Fibroblast of lung (primary cell): ENCODE measurements at regions not wholly inside any gene's neighbourhood (a gene's known extent, or its start where the extent isn't known, plus 50 kb on each side); places are given as distances from the start of the nearest gene placed in this dataset.

Experiments used
- DNase-seq, 2 donors: peaks; one replicate each; pipeline versions ENCODE4 v3.0.0 to v3.0.0-alpha.2; 2010; ENCODE audit warnings: low read depth in 2 of 2
- H2AFZ ChIP-seq: 2 replicates; pipeline ENCODE4 v1.5.1; 2012; ENCODE audit warnings: low read length, control low read depth, inconsistent platforms
- H3K27ac ChIP-seq: 2 replicates; pipeline ENCODE4 v1.5.1; 2011; ENCODE audit warnings: low read length, control low read depth; ENCODE audit not compliant: insufficient read depth
- H3K27me3 ChIP-seq: 2 replicates; pipeline ENCODE4 v1.5.1; 2011; ENCODE audit warnings: mild to moderate bottlenecking, low read length; ENCODE audit not compliant: control insufficient read depth, insufficient read depth
- H3K36me3 ChIP-seq: 2 replicates; pipeline ENCODE4 v1.5.1; 2011; ENCODE audit warnings: low read length; ENCODE audit not compliant: control insufficient read depth, insufficient read depth
- H3K4me1 ChIP-seq: 2 replicates; pipeline ENCODE4 v1.5.1; 2011; ENCODE audit warnings: low read length; ENCODE audit not compliant: control insufficient read depth, insufficient read depth; ENCODE audit errors: extremely low read depth
- H3K4me2 ChIP-seq: 2 replicates; pipeline ENCODE4 v1.5.1; 2011; ENCODE audit warnings: low read length, control low read depth; ENCODE audit not compliant: insufficient read depth; ENCODE audit errors: extremely low read depth
- H3K4me3 ChIP-seq, 4 experiments: fragments of 200-600 bp in 1 of 4; sonication (generic) in 1 of 4; replicated peaks in 1 of 4; 2 replicates each; pipeline ENCODE4 v1.5.1; 2011 to 2016; ENCODE audit warnings: low read length in 4 of 4, low read depth in 3 of 4, mild to moderate bottlenecking in 3 of 4, control low read depth in 2 of 4, inconsistent platforms in 1 of 4, mixed read lengths in 1 of 4; ENCODE audit not compliant: insufficient read depth in 1 of 4; ENCODE audit errors: control extremely low read depth in 1 of 4
- H3K79me2 ChIP-seq: 2 replicates; pipeline ENCODE4 v1.5.1; 2012; ENCODE audit warnings: mild to moderate bottlenecking, low read length, inconsistent platforms; ENCODE audit not compliant: control insufficient read depth, insufficient read depth
- H3K9ac ChIP-seq: 2 replicates; pipeline ENCODE4 v1.5.1; 2011; ENCODE audit warnings: mild to moderate bottlenecking, low read length, control low read depth; ENCODE audit not compliant: insufficient read depth
- H3K9me3 ChIP-seq: 2 replicates; pipeline ENCODE4 v1.5.1; 2012; ENCODE audit warnings: low read depth, low read length; ENCODE audit not compliant: control insufficient read depth, insufficient read depth
- H4K20me1 ChIP-seq: 2 replicates; pipeline ENCODE4 v1.5.1; 2011; ENCODE audit warnings: low read length; ENCODE audit not compliant: control insufficient read depth, insufficient read depth; ENCODE audit errors: extremely low read depth
- CTCF ChIP-seq, 2 donors: IDR thresholded peaks in 1 of 2; conservative IDR thresholded peaks in 1 of 2; 1 replicate in 1 of 2; 2 replicates in 1 of 2; pipeline ENCODE4 v1.5.1; 2011 to 2012; ENCODE audit warnings: low read length in 2 of 2, control low read depth in 1 of 2, inconsistent platforms in 1 of 2, low read depth in 1 of 2, mild to moderate bottlenecking in 1 of 2
- EZH2 ChIP-seq: IDR thresholded peaks from 2 replicates; pipeline ENCODE4 v1.5.1; 2012; ENCODE audit warnings: low read length, control low read depth, mild to moderate bottlenecking; ENCODE audit errors: missing control alignments

GRCh38 chr20:37602634-37603033 is 75.0 kb upstream of the BLCAP start:
- Histone ChIP-seq H3K4me2 (no peak overlapping the region), H3K36me3 (no peaks in the 10 kb centered on the region), H3K9ac (no peak overlapping the region), H3K27me3 (peaks cover 15% of the 10 kb centered on the region), H4K20me1 (peaks cover 1% of the 10 kb centered on the region), H3K9me3 (no peaks in the 10 kb centered on the region), H2AFZ (no peak overlapping the region), H3K79me2 (no peaks in the 10 kb centered on the region), H3K4me3 (no peak overlapping the region), H3K4me1 (no peaks in the 10 kb centered on the region), H3K27ac (no peak overlapping the region)
- DNase-seq: no peak
- TF ChIP-seq CTCF (conservative IDR thresholded peaks at IDR 0.05 in 1 of 2, IDR thresholded peaks at IDR 0.05 in 1 of 2; ENCODE audit: low read depth in 1 of 2, low read length in 2 of 2) (no peak), EZH2 (no peak)

GRCh38 chr20:37600486-37600885 is 72.8 kb upstream of the BLCAP start:
- H4K20me1 ChIP-seq: peaks cover 1% of the 10 kb centered on the region
- no peak for TF ChIP-seq EZH2
- no peak for TF ChIP-seq CTCF (conservative IDR thresholded peaks at IDR 0.05 in 1 of 2, IDR thresholded peaks at IDR 0.05 in 1 of 2; ENCODE audit: low read depth in 1 of 2, low read length in 2 of 2)
- H3K4me3 ChIP-seq: no peak overlapping the region
- no peaks in the 10 kb centered on the region for H3K79me2 ChIP-seq
- no peaks in the 10 kb centered on the region for H3K36me3 ChIP-seq
- H3K4me1 ChIP-seq: no peaks in the 10 kb centered on the region
- no peaks in the 10 kb centered on the region for H3K9me3 ChIP-seq
- H3K4me2 ChIP-seq: no peak overlapping the region
- DNase-seq: no peak
- H3K9ac ChIP-seq: no peak overlapping the region
- no peak overlapping the region for H2AFZ ChIP-seq
- H3K27me3 ChIP-seq: peaks cover 18% of the 10 kb centered on the region
- H3K27ac ChIP-seq: no peak overlapping the region

GRCh38 chr20:37598575-37599342 is 71.1 kb upstream of the BLCAP start:
- Histone ChIP-seq H3K27ac (no peak overlapping the region), H3K4me3 (no peak overlapping the region), H3K27me3 (peaks cover 19% of the 10 kb centered on the region), H2AFZ (no peak overlapping the region), H3K4me2 (no peak overlapping the region), H3K79me2 (no peaks in the 10 kb centered on the region), H3K36me3 (no peaks in the 10 kb centered on the region), H3K9ac (no peak overlapping the region), H4K20me1 (no peaks in the 10 kb centered on the region), H3K9me3 (no peaks in the 10 kb centered on the region), H3K4me1 (no peaks in the 10 kb centered on the region)
- no peak for DNase-seq
- TF ChIP-seq EZH2: no peak
- no peak for TF ChIP-seq CTCF (conservative IDR thresholded peaks at IDR 0.05 in 1 of 2, IDR thresholded peaks at IDR 0.05 in 1 of 2; ENCODE audit: low read depth in 1 of 2, low read length in 2 of 2)
